ENCODE measurements at regions not wholly inside any gene's neighbourhood (a gene's known extent, or its start where the extent isn't known, plus 50 kb on each side); places are given as distances from the start of the nearest gene placed in this dataset.

DNA sequence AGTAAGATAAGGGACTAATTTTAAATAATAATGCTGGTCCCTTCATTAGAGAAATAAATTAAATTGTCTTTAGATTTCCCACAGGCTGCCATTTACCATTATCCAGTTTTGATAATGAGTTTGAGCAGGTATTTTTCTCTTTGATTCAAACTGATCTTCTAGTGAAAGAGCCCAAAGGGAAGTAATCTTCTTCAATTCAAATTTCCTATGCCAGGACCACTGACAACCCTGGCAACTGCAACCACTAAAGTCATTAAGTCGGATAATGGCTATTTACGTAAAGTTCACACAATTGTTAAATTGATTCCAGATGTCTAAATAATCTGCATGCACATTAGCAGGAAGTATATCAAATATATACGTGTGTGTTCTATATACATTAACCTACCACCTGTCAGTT, 399.3 kb downstream of the PTPRC start:
- Histone ChIP-seq H3K9me3 (no peaks in the 10 kb centered on the region), H3K27ac (no peak overlapping the region), H3K36me3 (no peaks in the 10 kb centered on the region), H3K4me1 (no peaks in the 10 kb centered on the region), H3K27me3 (no peaks in the 10 kb centered on the region), H3K4me3 (no peak overlapping the region)
- intact Hi-C loops (cut with DNase I; ENCODE audit: low total_unique reads), result no loop called here
- TF ChIP-seq, protein P1, sequence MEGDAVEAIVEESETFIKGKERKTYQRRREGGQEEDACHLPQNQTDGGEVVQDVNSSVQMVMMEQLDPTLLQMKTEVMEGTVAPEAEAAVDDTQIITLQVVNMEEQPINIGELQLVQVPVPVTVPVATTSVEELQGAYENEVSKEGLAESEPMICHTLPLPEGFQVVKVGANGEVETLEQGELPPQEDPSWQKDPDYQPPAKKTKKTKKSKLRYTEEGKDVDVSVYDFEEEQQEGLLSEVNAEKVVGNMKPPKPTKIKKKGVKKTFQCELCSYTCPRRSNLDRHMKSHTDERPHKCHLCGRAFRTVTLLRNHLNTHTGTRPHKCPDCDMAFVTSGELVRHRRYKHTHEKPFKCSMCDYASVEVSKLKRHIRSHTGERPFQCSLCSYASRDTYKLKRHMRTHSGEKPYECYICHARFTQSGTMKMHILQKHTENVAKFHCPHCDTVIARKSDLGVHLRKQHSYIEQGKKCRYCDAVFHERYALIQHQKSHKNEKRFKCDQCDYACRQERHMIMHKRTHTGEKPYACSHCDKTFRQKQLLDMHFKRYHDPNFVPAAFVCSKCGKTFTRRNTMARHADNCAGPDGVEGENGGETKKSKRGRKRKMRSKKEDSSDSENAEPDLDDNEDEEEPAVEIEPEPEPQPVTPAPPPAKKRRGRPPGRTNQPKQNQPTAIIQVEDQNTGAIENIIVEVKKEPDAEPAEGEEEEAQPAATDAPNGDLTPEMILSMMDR (IDR thresholded peaks at IDR 0.05), result no peak
- DNase-seq, result no peak

DNA sequence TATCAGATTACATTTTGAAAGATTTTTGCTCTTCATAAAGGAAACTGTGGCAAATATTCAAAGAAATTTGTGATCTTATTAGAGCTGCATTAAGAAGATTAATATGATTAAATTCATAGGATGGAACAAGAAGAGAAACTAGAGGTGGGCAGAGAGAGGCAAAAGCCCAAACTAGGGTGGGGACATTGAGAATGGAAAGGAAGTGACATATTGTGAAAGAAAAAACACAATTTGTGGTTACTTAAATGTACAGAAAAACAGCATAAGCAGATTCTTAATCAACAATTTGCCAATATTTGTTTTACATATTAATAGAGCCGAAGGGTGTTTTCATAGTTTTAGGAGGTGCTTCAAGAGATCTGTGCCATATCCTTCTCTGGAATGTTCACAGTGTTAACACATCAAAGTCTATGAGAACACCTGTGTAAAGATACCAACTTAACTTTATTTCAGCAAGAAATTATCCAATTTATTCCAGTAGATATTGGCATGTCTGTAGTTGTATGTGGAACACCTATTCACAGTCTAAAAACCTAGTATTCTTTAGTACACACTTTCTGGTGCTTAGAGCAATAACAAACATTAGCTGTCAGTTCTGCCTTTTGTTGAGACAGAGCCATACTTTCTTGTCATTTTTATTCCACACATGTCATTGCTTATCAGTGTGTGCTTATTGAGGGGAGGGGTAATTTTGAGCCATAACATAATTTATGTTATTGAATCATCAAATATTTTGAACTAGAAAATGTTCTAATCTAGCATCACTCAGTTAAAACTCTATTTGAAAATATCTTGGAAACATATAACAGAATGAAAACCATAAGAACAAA, 401.5 kb downstream of the PTPRC start:
- TF ChIP-seq, protein P1 (IDR thresholded peaks at IDR 0.05), result no peak
- H3K27me3 ChIP-seq, result no peaks in the 10 kb centered on the region
- no peaks in the 10 kb centered on the region for H3K4me1 ChIP-seq
- no peak overlapping the region for H3K27ac ChIP-seq
- intact Hi-C loops (cut with DNase I; ENCODE audit: low total_unique reads), result no loop called here
- H3K4me3 ChIP-seq, result no peak overlapping the region
- DNase-seq, result no peak
- H3K9me3 ChIP-seq, result no peaks in the 10 kb centered on the region
- H3K36me3 ChIP-seq, result no peaks in the 10 kb centered on the region

DNA sequence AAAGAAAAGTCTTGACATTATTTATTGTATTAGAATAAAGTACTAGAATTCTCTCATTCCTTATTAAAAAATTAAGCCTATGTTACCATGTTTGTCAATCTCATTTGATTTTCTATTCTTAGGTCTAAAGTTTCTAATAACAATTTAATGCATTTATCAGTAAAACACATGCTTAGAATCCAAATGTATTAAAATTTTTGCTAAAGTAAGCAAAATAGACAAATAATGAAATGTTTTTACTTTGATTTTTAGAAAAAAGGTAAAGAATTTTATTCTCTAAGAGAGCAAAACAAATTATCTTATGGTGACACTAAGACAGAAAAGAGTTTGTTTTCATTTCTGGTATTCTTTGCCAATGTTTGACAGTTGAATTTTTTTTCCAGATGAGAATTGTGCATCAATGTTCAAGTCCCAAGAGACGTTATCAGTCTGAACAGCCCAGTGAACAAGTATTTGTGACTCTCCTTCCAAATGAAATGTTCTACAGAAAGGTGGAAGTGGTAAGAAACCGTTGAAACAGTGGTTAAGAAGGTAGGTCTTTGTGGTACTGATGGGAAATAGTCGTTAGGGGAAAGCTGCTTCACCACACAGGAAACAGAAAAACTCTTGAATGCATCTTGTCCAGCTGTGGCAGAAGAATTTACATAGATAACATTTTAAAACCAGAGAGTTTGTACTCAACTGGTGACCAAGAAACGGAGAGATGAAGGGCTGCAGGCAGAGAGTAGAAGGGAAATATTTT, 402.5 kb downstream of the PTPRC start:
- Histone ChIP-seq H3K4me1 (no peaks in the 10 kb centered on the region), H3K9me3 (no peaks in the 10 kb centered on the region), H3K27ac (no peak overlapping the region), H3K27me3 (no peaks in the 10 kb centered on the region), H3K36me3 (no peaks in the 10 kb centered on the region), H3K4me3 (no peak overlapping the region)
- no peak for DNase-seq
- TF ChIP-seq, protein P1 (IDR thresholded peaks at IDR 0.05), result no peak
- intact Hi-C loops (cut with DNase I; ENCODE audit: low total_unique reads), result no loop called here

DNA sequence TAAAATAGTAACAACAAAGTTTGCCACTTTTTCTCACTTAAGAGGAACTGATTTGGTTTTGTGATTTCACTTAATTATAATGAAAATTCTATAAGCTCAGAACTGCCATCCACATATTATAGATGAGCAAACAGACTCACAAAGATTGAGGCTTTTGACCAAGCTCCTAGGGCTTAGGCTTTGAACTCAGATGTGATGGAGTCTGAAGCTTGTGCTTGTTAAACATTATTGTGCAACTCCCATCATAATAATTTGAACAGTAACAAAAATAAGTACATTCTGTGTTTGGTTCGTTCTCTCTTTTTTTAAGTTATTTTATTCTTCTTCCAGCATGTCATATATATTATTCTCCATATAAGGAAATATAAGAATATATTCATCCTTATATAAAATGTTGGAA, 403.4 kb downstream of the PTPRC start:
- H3K4me1 ChIP-seq, result no peaks in the 10 kb centered on the region
- TF ChIP-seq, protein P1 (IDR thresholded peaks at IDR 0.05), result no peak
- DNase-seq, result no peak
- no peak overlapping the region for H3K4me3 ChIP-seq
- no peaks in the 10 kb centered on the region for H3K36me3 ChIP-seq
- H3K27me3 ChIP-seq, result no peaks in the 10 kb centered on the region
- H3K27ac ChIP-seq, result no peak overlapping the region
- intact Hi-C loops (cut with DNase I; ENCODE audit: low total_unique reads), result no loop called here
- no peaks in the 10 kb centered on the region for H3K9me3 ChIP-seq

DNA sequence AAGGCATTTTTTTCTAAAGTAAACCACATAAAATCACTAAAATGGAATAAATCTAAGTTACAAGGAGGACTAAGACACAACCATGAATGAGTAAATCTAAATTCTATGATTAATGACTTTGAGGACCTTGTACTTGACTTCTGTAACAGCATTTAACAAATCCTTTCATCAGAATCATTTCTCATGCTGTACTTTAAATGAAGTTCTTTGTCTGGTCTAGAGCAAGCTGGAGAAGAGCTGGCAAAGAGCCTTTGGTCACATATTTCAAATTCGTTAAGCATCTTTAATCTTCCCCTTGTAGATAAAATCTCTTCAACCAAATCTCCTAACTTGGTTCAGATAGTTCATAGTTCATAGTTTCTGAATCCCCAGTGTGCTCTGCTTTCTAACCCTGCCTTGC, 405.4 kb downstream of the PTPRC start:
- H3K4me3 ChIP-seq, result no peak overlapping the region
- no peaks in the 10 kb centered on the region for H3K27me3 ChIP-seq
- no peaks in the 10 kb centered on the region for H3K9me3 ChIP-seq
- intact Hi-C loops (cut with DNase I; ENCODE audit: low total_unique reads), result no loop called here
- no peak overlapping the region for H3K27ac ChIP-seq
- H3K36me3 ChIP-seq, result no peaks in the 10 kb centered on the region
- DNase-seq, result no peak
- no peaks in the 10 kb centered on the region for H3K4me1 ChIP-seq
- TF ChIP-seq, protein P1 (IDR thresholded peaks at IDR 0.05), result no peak

Data from tibial artery (tissue), 4 donors.